ENCODE measurements at regions not wholly inside any gene's neighbourhood (a gene's known extent, or its start where the extent isn't known, plus 50 kb on each side); places are given as distances from the start of the nearest gene placed in this dataset.

DNA sequence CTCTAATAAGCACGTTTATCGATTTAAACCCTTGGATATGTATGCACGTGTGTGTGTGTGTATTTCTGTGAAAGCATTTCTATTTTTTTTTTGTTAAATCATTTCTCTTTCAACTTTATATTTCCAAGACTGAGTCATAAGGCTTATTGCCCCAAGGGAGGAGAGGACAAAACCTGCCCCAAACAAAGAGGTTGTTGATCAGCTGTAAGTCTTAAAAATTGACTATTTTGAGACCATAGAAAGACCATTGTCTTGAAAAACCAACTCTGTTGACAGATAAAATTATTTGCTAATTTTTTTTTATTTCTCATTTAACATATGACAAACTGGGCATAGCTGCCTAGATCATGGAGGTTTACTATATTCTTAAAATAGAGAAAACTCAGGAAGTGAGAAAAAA lies 222.4 kb downstream of the FMR1NB start:
- CTCF ChIA-PET = no interaction called here
- no peaks in the 10 kb centered on the region for H3K27me3 Mint-ChIP-seq

DNA sequence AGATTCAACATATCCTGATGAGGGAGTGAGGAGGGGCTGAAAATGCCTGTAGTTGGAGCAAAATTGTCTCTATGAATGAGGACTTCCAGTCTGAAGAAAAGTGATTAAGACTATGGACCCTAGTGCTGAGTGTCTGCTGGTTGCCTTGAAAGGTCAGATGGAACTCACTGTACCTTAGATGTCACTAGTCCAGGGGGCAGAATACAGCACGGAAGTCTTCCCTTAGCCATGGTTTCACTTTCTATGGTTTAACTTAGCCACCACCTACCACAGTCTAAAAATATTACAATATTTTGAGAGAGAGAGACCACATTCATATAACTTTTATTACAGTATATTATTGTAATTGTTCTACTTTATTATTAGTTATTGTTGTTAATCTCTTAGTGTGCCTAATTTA lies 223.1 kb downstream of the FMR1NB start:
- Mint-ChIP-seq H3K27me3 (no peaks in the 10 kb centered on the region), H3K4me3 (no peak overlapping the region), H3K36me3 (no peaks in the 10 kb centered on the region), H3K4me1 (no peaks in the 10 kb centered on the region), H3K27ac (no peak overlapping the region), H3K9me3 (peaks cover 7% of the 10 kb centered on the region)
- CTCF ChIA-PET = no interaction called here
- DNase-seq = no peak

More for the DNA sequence above, 222.4 kb downstream of the FMR1NB start:
- no peaks in the 10 kb centered on the region for H3K36me3 Mint-ChIP-seq
- no peak overlapping the region for H3K4me3 Mint-ChIP-seq
- DNase-seq = no peak
- no peaks in the 10 kb centered on the region for H3K4me1 Mint-ChIP-seq
- H3K27ac Mint-ChIP-seq = no peak overlapping the region
- H3K9me3 Mint-ChIP-seq = peaks cover 7% of the 10 kb centered on the region

GRCh38 chrX:148214786-148215185 lies 233.6 kb downstream of the FMR1NB start:
- H3K4me1 Mint-ChIP-seq = no peaks in the 10 kb centered on the region
- no peak overlapping the region for H3K4me3 Mint-ChIP-seq
- CTCF ChIA-PET = no interaction called here
- DNase-seq = no peak
- H3K36me3 Mint-ChIP-seq = no peaks in the 10 kb centered on the region
- no peak overlapping the region for H3K27ac Mint-ChIP-seq
- no peaks in the 10 kb centered on the region for H3K27me3 Mint-ChIP-seq
- H3K9me3 Mint-ChIP-seq = peaks cover 2% of the 10 kb centered on the region

DNA sequence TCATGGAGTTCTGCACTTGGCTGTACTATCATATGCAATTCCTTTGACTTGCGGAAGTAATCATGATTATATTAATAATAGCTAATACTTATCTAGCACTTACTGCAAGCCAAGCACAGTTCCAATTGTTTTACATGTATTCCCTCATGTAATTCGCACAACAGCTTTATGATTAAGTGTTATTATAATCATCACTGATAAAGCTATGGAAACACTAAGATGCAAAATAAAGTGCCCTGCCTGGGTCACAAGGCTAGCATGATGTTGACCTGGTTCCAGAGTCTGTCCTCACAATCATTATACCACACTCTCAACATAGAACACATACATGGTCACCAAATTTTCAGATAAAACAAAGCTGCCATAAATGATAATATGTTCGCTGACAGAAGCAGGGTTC lies 234.6 kb downstream of the FMR1NB start:
- Mint-ChIP-seq H3K4me1 (no peaks in the 10 kb centered on the region), H3K27ac (no peak overlapping the region), H3K4me3 (no peak overlapping the region), H3K9me3 (peaks cover 2% of the 10 kb centered on the region), H3K36me3 (no peaks in the 10 kb centered on the region), H3K27me3 (no peaks in the 10 kb centered on the region)
- CTCF ChIA-PET = no interaction called here
- no peak for DNase-seq

DNA sequence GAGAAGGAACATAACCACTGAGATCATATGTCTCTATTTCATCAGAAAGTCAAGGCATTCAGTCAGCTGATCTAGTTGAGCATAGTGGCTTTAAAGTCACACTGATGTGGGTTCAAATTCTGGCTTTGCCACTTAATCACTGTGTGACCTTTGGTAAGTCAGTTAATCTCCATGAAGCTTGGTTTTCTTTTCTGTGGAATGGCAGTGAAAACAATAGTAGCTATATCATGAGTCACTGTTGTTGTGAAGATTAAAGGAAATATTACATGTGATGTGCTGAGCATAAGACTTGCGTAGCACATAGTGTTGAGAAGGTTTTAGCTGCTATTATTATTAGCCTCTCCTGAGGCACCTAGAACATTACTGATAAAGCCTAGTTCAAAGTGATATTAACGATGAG lies 242.2 kb downstream of the FMR1NB start:
- Mint-ChIP-seq H3K4me3 (no peak overlapping the region), H3K9me3 (no peaks in the 10 kb centered on the region), H3K36me3 (no peaks in the 10 kb centered on the region), H3K4me1 (no peaks in the 10 kb centered on the region), H3K27ac (no peak overlapping the region), H3K27me3 (no peaks in the 10 kb centered on the region)
- DNase-seq = no peak
- CTCF ChIA-PET = no interaction called here

DNA sequence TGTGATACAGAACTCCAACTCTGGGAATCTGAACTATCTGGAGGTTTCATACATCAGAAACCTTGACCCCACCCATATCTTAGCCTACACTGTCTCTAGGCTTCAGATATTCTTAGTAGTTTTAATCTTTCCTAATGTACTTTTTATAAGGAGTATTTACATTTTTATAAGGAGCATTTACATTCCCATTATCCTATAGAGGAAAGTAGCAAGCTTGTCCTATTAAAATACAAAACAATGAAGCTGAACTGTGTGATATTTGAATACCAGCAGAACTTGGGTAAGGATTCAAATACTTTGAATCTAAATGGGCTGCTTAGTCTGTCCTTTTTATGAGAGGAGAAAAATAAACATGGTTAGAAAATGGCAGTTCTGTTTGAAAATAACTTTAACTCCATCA lies 247.4 kb downstream of the FMR1NB start:
- no peak for DNase-seq
- Mint-ChIP-seq H3K4me1 (no peaks in the 10 kb centered on the region), H3K4me3 (no peak overlapping the region), H3K27me3 (no peaks in the 10 kb centered on the region), H3K9me3 (no peaks in the 10 kb centered on the region), H3K36me3 (no peaks in the 10 kb centered on the region), H3K27ac (no peak overlapping the region)
- CTCF ChIA-PET = no interaction called here

- DNase-seq = no peak
- H3K27me3 Mint-ChIP-seq = no peaks in the 10 kb centered on the region
- peaks cover 2% of the 10 kb centered on the region for H3K36me3 Mint-ChIP-seq
- CTCF ChIA-PET = no interaction called here
- H3K4me3 Mint-ChIP-seq = no peak overlapping the region
- H3K4me1 Mint-ChIP-seq = no peaks in the 10 kb centered on the region
- H3K27ac Mint-ChIP-seq = no peak overlapping the region
- H3K9me3 Mint-ChIP-seq = no peaks in the 10 kb centered on the region
Observed at GRCh38 chrX:148229801-148230303, 248.7 kb downstream of the FMR1NB start.

DNA sequence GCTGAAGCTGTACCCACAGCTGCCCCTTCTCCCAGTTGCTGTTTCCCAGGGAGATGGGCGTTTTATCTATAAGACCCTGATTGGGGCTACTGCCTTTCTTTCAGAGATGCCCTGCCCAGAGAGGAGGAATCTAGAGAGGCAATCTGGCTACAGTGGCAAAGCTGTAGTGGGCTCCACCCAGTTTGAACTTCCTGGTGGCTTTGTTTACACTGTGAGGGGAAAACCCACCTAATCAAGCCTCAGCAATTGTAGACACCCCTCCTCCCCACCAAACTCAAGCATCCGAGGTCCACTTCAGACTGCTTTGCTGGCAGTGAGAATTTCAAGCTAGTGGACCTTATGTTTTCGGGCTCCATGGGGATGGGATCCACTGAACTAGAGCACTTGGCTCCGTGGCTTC lies 240.4 kb upstream of the AFF2 start:
- CTCF ChIA-PET = no interaction called here
- Mint-ChIP-seq H3K9me3 (peaks cover 8% of the 10 kb centered on the region), H3K36me3 (peaks cover 3% of the 10 kb centered on the region), H3K27me3 (no peaks in the 10 kb centered on the region), H3K4me1 (peaks cover 8% of the 10 kb centered on the region), H3K27ac (no peak overlapping the region), H3K4me3 (no peak overlapping the region)
- DNase-seq = no peak

DNA sequence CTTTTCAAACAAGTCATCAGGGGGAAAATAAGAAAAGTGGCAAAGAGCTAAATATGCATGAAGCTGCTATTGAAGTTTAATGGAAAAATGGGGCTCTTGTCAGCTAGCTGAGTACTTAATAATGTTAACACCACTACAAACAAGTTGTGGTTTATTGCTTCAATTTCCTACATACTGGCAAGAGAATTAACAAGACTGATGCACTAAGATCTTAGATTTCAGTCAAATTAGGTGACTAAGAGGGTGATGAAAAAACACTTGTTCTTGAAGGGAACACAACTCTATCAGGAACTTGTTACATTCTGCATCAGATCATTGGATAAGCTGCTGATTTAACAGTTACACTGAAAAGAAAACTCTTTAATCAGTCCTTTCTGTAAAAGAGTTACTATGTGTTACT lies 234.6 kb upstream of the AFF2 start:
- no peaks in the 10 kb centered on the region for H3K27me3 Mint-ChIP-seq
- CTCF ChIA-PET = no interaction called here

DNA sequence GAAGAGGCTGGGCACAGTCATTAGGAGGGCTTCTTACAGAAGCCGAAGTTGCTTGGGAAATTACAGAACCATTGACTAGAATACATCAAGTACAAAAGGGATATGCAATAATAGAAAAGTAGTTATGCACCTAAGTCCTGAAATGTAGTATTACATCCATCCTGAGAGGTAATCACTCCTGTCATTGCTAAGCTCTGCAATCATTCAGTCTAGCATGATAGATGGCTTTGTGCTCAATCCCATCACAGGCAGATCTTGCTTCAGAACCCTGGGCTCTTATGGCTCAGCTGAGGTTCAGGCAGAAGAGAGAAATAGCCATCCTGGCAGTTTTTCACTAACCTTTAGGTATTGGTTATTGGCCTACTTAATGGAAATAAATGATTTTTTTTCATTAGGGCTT lies 231.7 kb upstream of the AFF2 start:
- H3K4me3 Mint-ChIP-seq = no peak overlapping the region
- CTCF ChIA-PET = interaction anchor here (0.5 kb wide), 1 partner anchor 770 kb away, joined by 3 read pairs; no protein-coding TSS in a partner anchor

More for the DNA sequence above, 234.6 kb upstream of the AFF2 start:
- Mint-ChIP-seq H3K9me3 (peaks cover 8% of the 10 kb centered on the region), H3K4me3 (no peak overlapping the region), H3K4me1 (peaks cover 13% of the 10 kb centered on the region), H3K36me3 (no peaks in the 10 kb centered on the region), H3K27ac (no peak overlapping the region)
- DNase-seq = no peak

DNA sequence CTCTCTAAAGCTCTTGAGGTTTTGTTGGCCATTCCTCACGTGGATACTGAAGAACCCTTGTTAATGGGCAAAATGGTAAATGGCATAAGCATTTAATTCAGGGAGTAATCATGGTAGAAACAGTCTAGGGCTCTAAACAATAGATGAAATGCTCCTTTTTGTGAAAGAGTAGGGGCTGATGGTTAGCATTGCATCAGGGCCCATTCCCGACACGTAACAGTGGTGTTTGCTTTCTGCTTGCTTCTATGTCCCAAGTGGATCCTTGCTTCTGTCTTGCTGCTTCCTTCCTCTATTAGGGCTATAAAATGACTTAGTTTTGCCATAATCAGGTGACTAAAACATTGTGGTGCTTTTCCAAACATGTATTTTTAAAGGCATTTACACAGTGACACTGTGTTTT lies 230.9 kb upstream of the AFF2 start:
- Mint-ChIP-seq H3K36me3 (peaks cover 1% of the 10 kb centered on the region), H3K4me1 (peaks cover 18% of the 10 kb centered on the region), H3K9me3 (peaks cover 2% of the 10 kb centered on the region), H3K4me3 (no peak overlapping the region), H3K27me3 (no peaks in the 10 kb centered on the region), H3K27ac (no peak overlapping the region)
- CTCF ChIA-PET = no interaction called here
- DNase-seq = no peak

More for the DNA sequence above, 231.7 kb upstream of the AFF2 start:
- Mint-ChIP-seq H3K27ac (no peak overlapping the region), H3K27me3 (no peaks in the 10 kb centered on the region), H3K9me3 (peaks cover 2% of the 10 kb centered on the region), H3K4me1 (peaks cover 18% of the 10 kb centered on the region), H3K36me3 (peaks cover 1% of the 10 kb centered on the region)
- DNase-seq = no peak

DNA sequence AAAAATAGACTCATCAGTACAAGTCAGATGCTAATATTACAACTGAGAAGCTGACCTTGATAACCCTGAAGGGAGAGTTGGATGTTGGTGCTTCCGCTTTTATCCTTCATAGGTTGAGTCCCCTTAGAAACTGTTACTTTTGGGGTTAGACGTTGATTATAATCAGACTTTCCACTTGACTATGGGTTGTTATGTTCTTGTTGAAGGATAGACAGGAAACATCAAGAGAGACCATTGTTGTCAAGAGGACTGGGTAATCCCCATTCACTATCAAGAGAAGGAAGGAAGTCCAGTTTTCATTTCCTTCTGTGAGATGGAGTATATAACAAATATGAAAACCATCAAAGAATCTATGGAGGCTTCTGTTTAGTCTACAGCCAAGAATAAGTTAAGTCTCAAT lies 229.9 kb upstream of the AFF2 start:
- CTCF ChIA-PET = no interaction called here
- Mint-ChIP-seq H3K27me3 (no peaks in the 10 kb centered on the region), H3K27ac (peak overlapping the region; percentile 28), H3K36me3 (peaks cover 4% of the 10 kb centered on the region), H3K4me1 (peaks cover 18% of the 10 kb centered on the region), H3K9me3 (peaks cover 5% of the 10 kb centered on the region), H3K4me3 (no peak overlapping the region)
- no peak for DNase-seq

DNA sequence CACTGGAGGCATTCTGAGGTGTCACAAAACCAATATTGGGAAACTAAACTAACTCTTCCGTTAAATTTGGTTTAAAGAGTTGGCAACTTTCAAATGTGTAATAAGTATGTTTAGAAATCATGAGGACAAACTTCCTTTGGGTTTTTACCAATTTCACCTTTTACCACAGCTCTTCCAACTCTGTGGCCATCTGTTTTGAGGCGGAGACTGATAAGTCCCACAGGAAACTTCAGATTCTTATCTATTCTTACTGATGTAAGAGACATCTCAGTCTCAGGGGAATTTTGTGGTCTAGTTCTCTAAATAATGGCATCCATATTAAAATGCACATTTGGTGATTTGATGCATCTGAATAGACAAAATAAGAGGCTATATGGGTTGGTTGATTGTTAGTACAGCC lies 229.2 kb upstream of the AFF2 start:
- Mint-ChIP-seq H3K9me3 (peaks cover 5% of the 10 kb centered on the region), H3K36me3 (peaks cover 4% of the 10 kb centered on the region), H3K27ac (no peak overlapping the region), H3K4me1 (peaks cover 23% of the 10 kb centered on the region), H3K27me3 (no peaks in the 10 kb centered on the region), H3K4me3 (no peak overlapping the region)
- CTCF ChIA-PET = no interaction called here
- DNase-seq = no peak

GRCh38 chrX:148281920-148282319 lies 218.5 kb upstream of the AFF2 start:
- Mint-ChIP-seq H3K27me3 (no peaks in the 10 kb centered on the region), H3K9me3 (peaks cover 8% of the 10 kb centered on the region), H3K27ac (peak overlapping the region; percentile 45)

GRCh38 chrX:148282504-148282903 lies 217.9 kb upstream of the AFF2 start:
- Mint-ChIP-seq H3K4me3 (no peak overlapping the region), H3K27ac (peak overlapping the region; percentile 40), H3K4me1 (peaks cover 37% of the 10 kb centered on the region), H3K36me3 (peaks cover 2% of the 10 kb centered on the region), H3K9me3 (peaks cover 4% of the 10 kb centered on the region), H3K27me3 (no peaks in the 10 kb centered on the region)
- CTCF ChIA-PET = no interaction called here
- DNase-seq = no peak

More at GRCh38 chrX:148281920-148282319, 218.5 kb upstream of the AFF2 start:
- DNase-seq = no peak
- CTCF ChIA-PET = no interaction called here
- no peak overlapping the region for H3K4me3 Mint-ChIP-seq
- H3K4me1 Mint-ChIP-seq = peaks cover 38% of the 10 kb centered on the region
- H3K36me3 Mint-ChIP-seq = peaks cover 5% of the 10 kb centered on the region

DNA sequence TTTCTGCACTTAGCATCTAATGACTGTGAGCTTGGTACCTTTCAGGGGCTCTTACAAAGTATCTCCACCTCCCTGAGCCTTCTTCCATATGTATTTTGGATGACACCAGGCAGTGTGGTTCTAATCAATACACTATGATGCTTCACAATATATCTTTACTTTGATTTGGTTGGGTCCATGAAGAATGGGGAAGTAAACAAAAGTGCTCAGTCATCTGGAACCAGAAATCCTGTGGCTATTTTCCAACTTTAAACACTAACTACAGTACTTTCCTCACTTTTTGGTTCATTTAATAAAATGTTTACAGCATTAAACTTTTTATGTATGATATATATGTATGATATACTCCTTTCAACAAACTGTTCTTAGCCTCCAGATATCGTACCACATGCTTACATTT lies 216.4 kb upstream of the AFF2 start:
- Mint-ChIP-seq H3K4me3 (no peak overlapping the region), H3K4me1 (peaks cover 37% of the 10 kb centered on the region), H3K36me3 (peaks cover 2% of the 10 kb centered on the region), H3K9me3 (no peaks in the 10 kb centered on the region), H3K27ac (no peak overlapping the region), H3K27me3 (no peaks in the 10 kb centered on the region)
- CTCF ChIA-PET = no interaction called here
- DNase-seq = no peak

Measured in activated naive CD4-positive, alpha-beta T cell treated with anti-CD3 and anti-CD28 coated beads, Interleukin-2, amount 10 ng/mL, durations not matched to agents 7 days and 5 days (primary cell).